K562 (cell line): ENCODE measurements at regions not wholly inside any gene's neighbourhood (a gene's known extent, or its start where the extent isn't known, plus 50 kb on each side); places are given as distances from the start of the nearest gene placed in this dataset.

ENCODE experiments used
- CREM ChIP-seq: IDR thresholded peaks from 2 replicates; pipeline ENCODE4 v1.6.1; 2014; ENCODE audit warnings: antibody characterized with exemption, low read depth
- ETS1 ChIP-seq: conservative IDR thresholded peaks from 2 replicates; pipeline ENCODE4 v1.6.1; 2011; ENCODE audit warnings: low read depth, mild to moderate bottlenecking, low read length; ENCODE audit not compliant: control insufficient read depth
- GTF2A2 ChIP-seq: IDR thresholded peaks from 2 replicates; pipeline ENCODE4 v1.6.1; 2016; ENCODE audit warnings: mild to moderate bottlenecking, missing genetic modification characterization, missing compliant biosample characterization
- HINFP ChIP-seq: fragments of 450-650 bp; conservative IDR thresholded peaks from 2 replicates; pipeline ENCODE4 v1.6.1; 2016; ENCODE audit warnings: missing genetic modification characterization, low read depth, mild to moderate bottlenecking, control low read depth, missing compliant biosample characterization
- HNRNPLL ChIP-seq: fragments of 200-400 bp; formaldehyde crosslinking; IDR thresholded peaks from 2 replicates; pipeline ENCODE4 v1.6.1; 2017; ENCODE audit warnings: low read length, low read depth, mild to moderate bottlenecking; ENCODE audit not compliant: poor library complexity, severe bottlenecking
- JUND ChIP-seq, 2 experiments: IDR thresholded peaks; 2 replicates in 1 of 2; 3 replicates in 1 of 2; pipeline ENCODE4 v1.6.1; 2011; ENCODE audit warnings: borderline replicate concordance in 2 of 2, low read depth in 2 of 2, low read length in 2 of 2, improper control_type of control experiment in 1 of 2, missing biosample characterization in 1 of 2, missing genetic modification characterization in 1 of 2, missing genetic modification reagents in 1 of 2
- KLF16 ChIP-seq: IDR thresholded peaks from 2 replicates; pipeline ENCODE4 v1.6.1; 2016; ENCODE audit warnings: antibody characterized with exemption
- PHF20 ChIP-seq: fragments of 450-650 bp; IDR thresholded peaks from 2 replicates; pipeline ENCODE4 v1.6.1; 2018; ENCODE audit not compliant: partially characterized antibody
- RB1 ChIP-seq: fragments of 450-650 bp; IDR thresholded peaks from 2 replicates; pipeline ENCODE4 v1.6.1; 2017; ENCODE audit warnings: low read depth, mild to moderate bottlenecking
- REST ChIP-seq, 2 experiments: fragments of 450-650 bp; formaldehyde crosslinking in 1 of 2; IDR thresholded peaks; 2 replicates each; pipeline versions ENCODE4 v1.4.0 to v1.6.1; 2014 to 2020; ENCODE audit warnings: mild to moderate bottlenecking in 2 of 2, borderline replicate concordance in 1 of 2, low read depth in 1 of 2
- SMAD1 ChIP-seq: fragments of 150-350 bp; IDR thresholded peaks from 2 replicates; pipeline ENCODE4 v1.6.1; 2014; ENCODE audit warnings: low read length, low read depth; ENCODE audit not compliant: partially characterized antibody
- ZBTB43 ChIP-seq: sonication (generic); formaldehyde crosslinking; IDR thresholded peaks from 2 replicates; pipeline ENCODE4 v1.8.0; 2023; ENCODE audit warnings: mild to moderate bottlenecking, missing genetic modification reagents
- ZNF707 ChIP-seq: fragments of 250-450 bp; sonication (Bioruptor Pico); conservative IDR thresholded peaks from 2 replicates; pipeline ENCODE4 v1.8.0; 2022; ENCODE audit warnings: inconsistent platforms, mild to moderate bottlenecking, moderate library complexity

- TF ChIP-seq REST (IDR thresholded peaks at IDR 0.05; ENCODE audit: borderline replicate concordance) (peak; percentile 74; the same call in 1 of the 2 replicates), REST (CRISPR knock-in tag; IDR thresholded peaks at IDR 0.05; ENCODE audit: low read depth) (no peak), HNRNPLL (peak; percentile 45), PHF20 (no peak), RB1 (peak; percentile 23; the same call in 1 of the 2 replicates), ETS1 (no peak), ZNF707 (CRISPR knock-in tag) (no peak), KLF16 (0 out of 2 replicates have a peak, but pooled peaks have one; percentile 24), GTF2A2 (no peak), ZBTB43 (CRISPR knock-in tag) (0 out of 2 replicates have a peak, but pooled peaks have one; percentile 20), JUND (IDR thresholded peaks at IDR 0.05; ENCODE audit: borderline replicate concordance, low read depth, low read length) (peak; percentile 60), JUND (tag; IDR thresholded peaks at IDR 0.05; ENCODE audit: borderline replicate concordance, low read depth, low read length) (peak; percentile 39; the same call in 1 of the 3 replicates), SMAD1 (peak; percentile 76), HINFP (tag) (no peak), CREM (peak; percentile 92)
Observed at GRCh38 chr1:110780600-110781484, 92.1 kb upstream of the CD53 start (continued).
